OCI-LY1 (cell line): ENCODE measurements at regions not wholly inside any gene's neighbourhood (a gene's known extent, or its start where the extent isn't known, plus 50 kb on each side); places are given as distances from the start of the nearest gene placed in this dataset.

ENCODE experiments used
- H2AFZ ChIP-seq: fragments of 200-600 bp; sonication (generic), shearing (Covaris generic); 2 replicates; pipeline ENCODE4 v1.6.0; 2014; ENCODE audit warnings: antibody characterized with exemption, mild to moderate bottlenecking, low read length
- H3F3A ChIP-seq: fragments of 200-600 bp; sonication (generic), shearing (Covaris generic); 2 replicates; pipeline ENCODE4 v1.6.0; 2014; ENCODE audit warnings: mild to moderate bottlenecking, antibody characterized with exemption, low read length, moderate library complexity; ENCODE audit not compliant: insufficient read depth
- H3K27ac ChIP-seq: fragments of 200-600 bp; sonication (generic); 2 replicates; pipeline ENCODE4 v1.5.1; 2014; ENCODE audit warnings: low read length, mixed run types, mild to moderate bottlenecking, low read depth; ENCODE audit not compliant: poor library complexity, severe bottlenecking
- H3K27me3 ChIP-seq: fragments of 200-600 bp; sonication (generic); 2 replicates; pipeline ENCODE4 v1.6.0; 2014; ENCODE audit warnings: antibody characterized with exemption, mild to moderate bottlenecking, low read length, moderate library complexity; ENCODE audit not compliant: insufficient read depth
- H3K36me3 ChIP-seq: fragments of 200-600 bp; sonication (generic); 2 replicates; pipeline ENCODE4 v1.6.1; 2014; ENCODE audit warnings: mild to moderate bottlenecking, antibody characterized with exemption, low read length, moderate library complexity, mixed read lengths; ENCODE audit not compliant: insufficient read depth
- H3K4me1 ChIP-seq: fragments of 200-600 bp; sonication (generic); 2 replicates; pipeline ENCODE4 v1.5.1; 2014; ENCODE audit warnings: mild to moderate bottlenecking, low read length, moderate library complexity; ENCODE audit not compliant: insufficient read depth, severe bottlenecking
- H3K4me2 ChIP-seq: fragments of 200-600 bp; sonication (generic), shearing (Covaris generic); 2 replicates; pipeline ENCODE4 v1.6.1; 2014; ENCODE audit warnings: low read length
- H3K4me3 ChIP-seq: fragments of 200-600 bp; sonication (generic); 2 replicates; pipeline ENCODE4 v1.5.1; 2014; ENCODE audit warnings: low read length, low read depth, mild to moderate bottlenecking, mixed read lengths; ENCODE audit not compliant: poor library complexity, severe bottlenecking
- H3K79me2 ChIP-seq: fragments of 200-600 bp; shearing (Covaris generic); 2 replicates; pipeline ENCODE4 v1.6.1; 2016; ENCODE audit warnings: mixed run types, low read length, mixed read lengths; ENCODE audit not compliant: insufficient read depth
- H3K9ac ChIP-seq: fragments of 200-600 bp; sonication (generic), shearing (Covaris generic); 2 replicates; pipeline ENCODE4 v1.6.1; 2014; ENCODE audit warnings: mild to moderate bottlenecking, low read length, mixed read lengths
- H3K9me2 ChIP-seq: fragments of 200-600 bp; sonication (generic), shearing (Covaris generic); 2 replicates; pipeline ENCODE4 v1.6.1; 2014; ENCODE audit warnings: low read depth, mild to moderate bottlenecking, low read length, mixed read lengths
- H3K9me3 ChIP-seq: fragments of 200-600 bp; shearing (Covaris generic); 2 replicates; pipeline ENCODE4 v1.6.1; 2014; ENCODE audit warnings: low read length, mixed read lengths
- H4K20me1 ChIP-seq: fragments of 200-600 bp; sonication (generic), shearing (Covaris generic); 2 replicates; pipeline ENCODE4 v1.6.0; 2016; ENCODE audit warnings: mild to moderate bottlenecking, low read length; ENCODE audit not compliant: insufficient read depth
- CTCF ChIP-seq: fragments of 200-600 bp; sonication (generic), shearing (Covaris generic); IDR thresholded peaks from 2 replicates; pipeline ENCODE4 v1.5.1; 2017; ENCODE audit warnings: mild to moderate bottlenecking, antibody characterized with exemption, low read length, moderate library complexity, mixed read lengths
- EZH2 ChIP-seq: fragments of 200-600 bp; sonication (generic), shearing (Covaris generic); IDR thresholded peaks from 2 replicates; pipeline ENCODE4 v1.8.0; 2017; ENCODE audit warnings: borderline replicate concordance, mixed run types, mild to moderate bottlenecking, antibody characterized with exemption, low read length, moderate library complexity, mixed read lengths

- TF ChIP-seq CTCF (no peak), EZH2 (no peak)
- no peak overlapping the region for H3K4me2 ChIP-seq
- no peak overlapping the region for H2AFZ ChIP-seq
- H3K9ac ChIP-seq = no peak overlapping the region
- no peaks in the 10 kb centered on the region for H3K9me2 ChIP-seq
- H4K20me1 ChIP-seq = no peaks in the 10 kb centered on the region
- H3K4me1 ChIP-seq = no peaks in the 10 kb centered on the region
- no peaks in the 10 kb centered on the region for H3K79me2 ChIP-seq
- no peaks in the 10 kb centered on the region for H3K27me3 ChIP-seq
- H3K27ac ChIP-seq = no peak overlapping the region
- no peaks in the 10 kb centered on the region for H3F3A ChIP-seq
- H3K36me3 ChIP-seq = no peaks in the 10 kb centered on the region
- no peaks in the 10 kb centered on the region for H3K9me3 ChIP-seq
- no peak overlapping the region for H3K4me3 ChIP-seq
Observed at GRCh38 chr4:188551156-188551555, 411.9 kb downstream of the TRIML1 start.

GRCh38 chr4:188552741-188553275, 413.6 kb downstream of the TRIML1 start:
- no peak overlapping the region for H3K4me2 ChIP-seq
- TF ChIP-seq EZH2 = no peak
- no peak for TF ChIP-seq CTCF

GRCh38 chr4:188554413-188554812, 415.2 kb downstream of the TRIML1 start:
- no peak overlapping the region for H3K4me2 ChIP-seq
- H2AFZ ChIP-seq = no peak overlapping the region
- H3F3A ChIP-seq = no peaks in the 10 kb centered on the region
- H3K9me2 ChIP-seq = no peaks in the 10 kb centered on the region
- H3K4me3 ChIP-seq = no peak overlapping the region
- no peaks in the 10 kb centered on the region for H3K79me2 ChIP-seq
- H3K9ac ChIP-seq = no peak overlapping the region
- H4K20me1 ChIP-seq = no peaks in the 10 kb centered on the region
- no peaks in the 10 kb centered on the region for H3K9me3 ChIP-seq
- no peaks in the 10 kb centered on the region for H3K27me3 ChIP-seq
- H3K4me1 ChIP-seq = no peaks in the 10 kb centered on the region
- H3K27ac ChIP-seq = no peak overlapping the region
- TF ChIP-seq EZH2 = no peak
- no peak for TF ChIP-seq CTCF
- no peaks in the 10 kb centered on the region for H3K36me3 ChIP-seq

More at GRCh38 chr4:188552741-188553275, 413.6 kb downstream of the TRIML1 start:
- Histone ChIP-seq H3K4me3 (no peak overlapping the region), H3K9me2 (no peaks in the 10 kb centered on the region), H4K20me1 (no peaks in the 10 kb centered on the region), H3K79me2 (no peaks in the 10 kb centered on the region), H3K27ac (no peak overlapping the region), H3K9ac (no peak overlapping the region), H3K9me3 (no peaks in the 10 kb centered on the region), H3F3A (no peaks in the 10 kb centered on the region), H2AFZ (no peak overlapping the region), H3K36me3 (no peaks in the 10 kb centered on the region), H3K27me3 (no peaks in the 10 kb centered on the region), H3K4me1 (no peaks in the 10 kb centered on the region)
